Thyroid gland (tissue), 4 donors: ENCODE measurements at regions not wholly inside any gene's neighbourhood (a gene's known extent, or its start where the extent isn't known, plus 50 kb on each side); places are given as distances from the start of the nearest gene placed in this dataset.
"Not testable (repeated sequence)": the region's sequence is repeated elsewhere in the genome, so short reads cannot be mapped to it uniquely, and the experiment has no call there.

Experiments
- DNase-seq, 2 donors: peaks; one replicate each; pipeline ENCODE4 v3.0.0-alpha.2; 2019
- H3K27ac ChIP-seq, 3 donors: fragments of 200-600 bp; sonication (generic); 1 replicate in 2 of 3; 2 replicates in 1 of 3; pipeline ENCODE4 v1.5.1; 2016 to 2019; ENCODE audit warnings: mild to moderate bottlenecking in 1 of 3, moderate library complexity in 1 of 3
- H3K27me3 ChIP-seq: fragments of 200-600 bp; sonication (generic); one replicate; pipeline ENCODE4 v1.5.1; 2019
- H3K36me3 ChIP-seq, 2 donors: fragments of 200-600 bp; sonication (generic); one replicate each; pipeline ENCODE4 v1.5.1; 2016 to 2019
- H3K4me1 ChIP-seq, 2 donors: fragments of 200-600 bp; sonication (generic); one replicate each; pipeline ENCODE4 v1.5.1; 2017 to 2019
- H3K4me3 ChIP-seq, 3 donors: fragments of 200-600 bp; sonication (generic); replicated peaks in 1 of 3; 1 replicate in 2 of 3; 2 replicates in 1 of 3; pipeline ENCODE4 v1.5.1; 2016; ENCODE audit warnings: mild to moderate bottlenecking in 1 of 3
- H3K9me3 ChIP-seq: fragments of 200-600 bp; sonication (generic); one replicate; pipeline ENCODE4 v1.5.1; 2017
- POLR2A ChIP-seq, 2 donors: fragments of 450-650 bp; IDR thresholded peaks; one replicate each; pipeline ENCODE4 v1.6.1; 2017; ENCODE audit warnings: antibody characterized with exemption in 2 of 2, mild to moderate bottlenecking in 2 of 2, moderate library complexity in 1 of 2
- WGBS, 2 donors: methylation state at CpG; one replicate each; pipeline ENCODE4 v1.1.5; 2017; 5-methylcytosine and 5-hydroxymethylcytosine counted together
- intact Hi-C: fragments of 100-400 bp; cut with DNase I; formaldehyde crosslinking; loops from one replicate; pipeline ENCODE4 v1.15.1; 2023
- TF ChIP-seq, protein P1 (sequence below), 6 experiments: fragments of 200-600 bp in 3 of 6; fragments of 450-650 bp in 3 of 6; sonication (generic) in 3 of 6; IDR thresholded peaks; one replicate each; pipeline ENCODE4 v1.5.1; 2016 to 2019; ENCODE audit warnings: antibody characterized with exemption in 6 of 6, mild to moderate bottlenecking in 2 of 6, inconsistent platforms in 1 of 6, moderate library complexity in 1 of 6

DNA sequence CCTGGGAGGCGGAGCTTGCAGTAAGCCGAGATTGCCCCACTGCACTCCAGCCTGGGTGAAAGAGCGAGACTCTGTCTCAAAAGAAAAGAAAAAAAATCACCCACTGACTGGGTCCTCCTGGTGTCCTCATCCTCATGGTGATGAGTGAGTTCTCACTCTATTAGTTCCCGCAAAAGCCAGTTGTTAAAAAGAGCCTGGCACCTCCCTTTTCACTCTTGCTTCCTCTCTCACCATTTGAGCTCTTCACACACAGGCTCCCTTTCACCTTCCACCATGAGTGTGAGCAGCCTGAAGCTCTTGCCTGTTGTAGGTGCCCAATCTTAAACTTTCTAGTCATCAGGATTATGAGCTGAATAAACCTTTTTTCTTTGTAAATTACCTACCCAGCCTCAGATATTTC is 176.4 kb downstream of the SLC38A4 start:
- no peak overlapping the region for H3K27ac ChIP-seq
- no peaks in the 10 kb centered on the region for H3K36me3 ChIP-seq
- H3K27me3 ChIP-seq, result no peaks in the 10 kb centered on the region
- H3K4me1 ChIP-seq, result no peaks in the 10 kb centered on the region
- WGBS, 2 donors, result 92 to 98% methylated on average over 4 of the region's 4 CpGs
- TF ChIP-seq, protein P1, sequence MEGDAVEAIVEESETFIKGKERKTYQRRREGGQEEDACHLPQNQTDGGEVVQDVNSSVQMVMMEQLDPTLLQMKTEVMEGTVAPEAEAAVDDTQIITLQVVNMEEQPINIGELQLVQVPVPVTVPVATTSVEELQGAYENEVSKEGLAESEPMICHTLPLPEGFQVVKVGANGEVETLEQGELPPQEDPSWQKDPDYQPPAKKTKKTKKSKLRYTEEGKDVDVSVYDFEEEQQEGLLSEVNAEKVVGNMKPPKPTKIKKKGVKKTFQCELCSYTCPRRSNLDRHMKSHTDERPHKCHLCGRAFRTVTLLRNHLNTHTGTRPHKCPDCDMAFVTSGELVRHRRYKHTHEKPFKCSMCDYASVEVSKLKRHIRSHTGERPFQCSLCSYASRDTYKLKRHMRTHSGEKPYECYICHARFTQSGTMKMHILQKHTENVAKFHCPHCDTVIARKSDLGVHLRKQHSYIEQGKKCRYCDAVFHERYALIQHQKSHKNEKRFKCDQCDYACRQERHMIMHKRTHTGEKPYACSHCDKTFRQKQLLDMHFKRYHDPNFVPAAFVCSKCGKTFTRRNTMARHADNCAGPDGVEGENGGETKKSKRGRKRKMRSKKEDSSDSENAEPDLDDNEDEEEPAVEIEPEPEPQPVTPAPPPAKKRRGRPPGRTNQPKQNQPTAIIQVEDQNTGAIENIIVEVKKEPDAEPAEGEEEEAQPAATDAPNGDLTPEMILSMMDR (IDR thresholded peaks at IDR 0.05), result no peak
- no peak for TF ChIP-seq POLR2A (IDR thresholded peaks at IDR 0.05)
- no peak overlapping the region for H3K4me3 ChIP-seq
- no peaks in the 10 kb centered on the region for H3K9me3 ChIP-seq
- intact Hi-C loops, result no loop called here
- no peak for DNase-seq

DNA sequence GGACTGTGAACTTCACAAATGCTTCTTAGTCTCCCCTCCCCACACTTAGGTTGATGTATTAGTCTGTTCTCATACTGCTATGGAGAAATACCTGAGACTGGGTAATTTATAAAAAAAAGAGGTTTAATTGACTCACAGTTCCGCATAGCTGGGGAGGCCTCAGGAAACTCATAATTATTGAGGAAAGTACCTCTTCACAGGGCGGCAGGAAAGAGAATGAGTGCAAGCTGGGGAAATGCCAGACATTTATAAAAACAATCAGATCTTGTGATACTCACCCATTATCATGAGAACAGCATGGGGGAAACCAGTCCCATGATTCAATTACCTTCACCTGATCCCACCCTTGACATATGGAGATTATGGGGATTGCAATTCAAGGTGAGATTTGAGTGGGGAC is 178.8 kb downstream of the SLC38A4 start:
- WGBS, 2 donors, result 47 to 49% methylated on average over 2 of the region's 2 CpGs
- H3K4me3 ChIP-seq, result no peak overlapping the region

DNA sequence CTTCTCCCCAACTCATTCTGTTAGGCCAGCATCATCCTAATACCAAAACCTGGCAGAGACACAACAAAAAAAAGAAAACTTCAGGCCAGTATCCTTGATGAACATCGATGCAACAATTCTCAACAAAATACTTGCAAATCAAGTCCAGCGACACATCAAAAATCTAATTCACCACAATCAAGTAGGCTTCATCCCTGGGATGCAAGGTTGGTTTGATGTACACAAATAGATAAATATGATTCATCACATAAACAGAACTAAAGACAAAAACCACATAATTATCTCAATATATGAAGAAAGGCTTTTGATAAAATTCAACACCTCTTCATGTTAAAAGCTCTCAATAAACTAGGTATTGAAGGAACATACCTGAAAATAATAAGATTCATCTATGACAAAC is 184.1 kb downstream of the SLC38A4 start:
- H3K27ac ChIP-seq, H3K36me3 ChIP-seq, H3K9me3 ChIP-seq, H3K4me3 ChIP-seq, H3K4me1 ChIP-seq, DNase-seq, H3K27me3 ChIP-seq, intact Hi-C loops: not testable (repeated sequence)
- 94 to 98% methylated on average over 2 of the region's 2 CpGs for WGBS, 2 donors

More for the DNA sequence above, 178.8 kb downstream of the SLC38A4 start:
- TF ChIP-seq, protein P1 (IDR thresholded peaks at IDR 0.05), result no peak
- no peak for TF ChIP-seq POLR2A (IDR thresholded peaks at IDR 0.05)
- Histone ChIP-seq H3K4me1 (no peaks in the 10 kb centered on the region), H3K27me3 (no peaks in the 10 kb centered on the region), H3K9me3 (no peaks in the 10 kb centered on the region), H3K27ac (no peak overlapping the region), H3K36me3 (no peaks in the 10 kb centered on the region)
- intact Hi-C loops, result no loop called here
- DNase-seq, result no peak

DNA sequence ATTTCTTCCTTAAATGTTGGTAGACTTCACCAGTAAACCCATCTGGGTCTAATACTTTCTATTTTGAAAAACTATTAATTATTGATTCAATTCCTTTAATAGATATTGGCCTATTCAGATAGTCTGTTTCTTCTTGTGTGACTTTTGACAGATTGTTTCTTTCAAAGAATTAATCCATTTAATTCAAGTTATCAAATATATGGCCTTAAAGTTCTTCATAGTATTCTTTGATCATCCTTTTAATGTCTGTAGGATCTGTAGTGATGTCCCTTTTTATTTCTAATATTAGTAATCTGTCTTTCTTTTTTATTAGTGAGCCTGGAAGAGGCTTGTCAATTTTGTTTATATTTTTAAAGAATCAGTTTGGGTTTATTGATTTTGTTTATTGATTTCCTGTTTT is 190.0 kb downstream of the SLC38A4 start:
- H3K36me3 ChIP-seq, result no peaks in the 10 kb centered on the region
- H3K9me3 ChIP-seq, result no peaks in the 10 kb centered on the region
- no peak for DNase-seq

DNA sequence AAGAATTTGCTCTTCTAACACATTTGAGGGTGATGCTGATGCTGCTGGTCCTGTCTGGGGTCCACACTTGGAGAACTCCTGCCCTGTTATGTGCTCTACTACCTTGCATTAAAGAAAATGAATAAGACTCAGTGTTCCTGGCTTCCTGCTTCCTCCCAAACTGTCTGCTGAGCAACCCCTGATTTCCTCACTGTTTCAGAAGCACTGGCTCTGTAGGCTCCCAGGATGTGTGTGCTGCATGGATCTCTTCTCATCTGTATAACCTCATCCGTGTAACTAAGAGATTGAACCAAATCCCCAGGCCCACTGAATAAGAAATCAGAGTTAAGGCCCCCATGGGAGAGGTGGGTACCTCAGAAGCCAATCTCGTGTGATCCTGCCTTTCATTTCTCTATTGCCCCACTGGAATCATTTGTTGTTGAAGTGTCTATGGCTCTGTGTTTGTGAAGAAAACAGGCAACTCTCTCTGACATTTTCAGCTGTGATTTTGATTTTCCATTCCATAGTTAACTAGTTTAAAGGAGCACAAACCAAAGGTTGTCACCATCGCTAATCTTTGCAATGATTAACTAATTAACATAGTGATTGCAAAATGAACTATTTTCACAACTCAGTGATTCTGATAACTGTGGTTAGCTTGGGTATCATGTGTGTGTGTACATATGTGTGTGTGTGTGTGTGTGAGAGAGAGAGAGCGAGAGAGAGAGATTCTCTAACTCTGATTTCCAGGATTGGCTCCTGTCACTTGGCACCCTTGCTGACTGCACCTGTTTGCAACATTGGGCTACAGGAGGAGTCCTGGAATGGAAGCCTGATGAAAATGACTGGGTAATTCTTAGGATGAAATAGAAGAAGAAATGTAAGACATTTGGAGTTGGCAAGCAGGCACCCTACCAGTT is 196.2 kb downstream of the SLC38A4 start:
- TF ChIP-seq POLR2A (IDR thresholded peaks at IDR 0.05), result no peak
- TF ChIP-seq, protein P1 (IDR thresholded peaks at IDR 0.05), result no peak
- H3K9me3 ChIP-seq, result no peaks in the 10 kb centered on the region
- no peaks in the 10 kb centered on the region for H3K27me3 ChIP-seq
- DNase-seq, result no peak
- H3K36me3 ChIP-seq, result no peaks in the 10 kb centered on the region
- intact Hi-C loops, result no loop called here
- 90 to 100% methylated on average over 3 to 4 of the region's 4 CpGs for whole genome bisulfite sequencing, 2 donors
- no peak overlapping the region for H3K4me3 ChIP-seq
- no peaks in the 10 kb centered on the region for H3K4me1 ChIP-seq
- no peak overlapping the region for H3K27ac ChIP-seq

More for the DNA sequence above, 190.0 kb downstream of the SLC38A4 start:
- intact Hi-C loops, result no loop called here
- Histone ChIP-seq H3K27ac (no peak overlapping the region), H3K27me3 (no peaks in the 10 kb centered on the region), H3K4me1 (no peaks in the 10 kb centered on the region), H3K4me3 (no peak overlapping the region)
- TF ChIP-seq, protein P1 (IDR thresholded peaks at IDR 0.05), result no peak
- TF ChIP-seq POLR2A (IDR thresholded peaks at IDR 0.05), result no peak
